HCT116 (cell line): ENCODE measurements at regions not wholly inside any gene's neighbourhood (a gene's known extent, or its start where the extent isn't known, plus 50 kb on each side); places are given as distances from the start of the nearest gene placed in this dataset.

Experiments used
- ATAC-seq: fragments of 200-7000 bp; cut with Tn5 transposase; 2 replicates; pipeline ENCODE4 v1.9.1; 2020; ENCODE audit warnings: mild to moderate bottlenecking, moderate library complexity
- BruUV-seq: library from RNA; stranded (reverse); fragments of 400-500 nt; replicated peaks from 2 replicates; lab custom pipeline; 2021; lab: Mats Ljungman, UMichigan
- CTCF ChIA-PET: fragments of 300-600 bp; sonication (Branson Sonifier 250); formaldehyde crosslinking; loops from one replicate; lab custom pipeline; 2021; ENCODE audit warnings: antibody characterized with exemption; lab: Charles Lee
- POLR2A ChIA-PET: fragments of 300-600, 350-600 bp; sonication (Branson Sonifier 250); formaldehyde crosslinking; loops from one replicate; lab custom pipeline; 2021; ENCODE audit warnings: antibody characterized with exemption; lab: Charles Lee
- RAD21 ChIA-PET, 2 experiments: fragments of 300-600 bp; sonication (Branson Sonifier 250); formaldehyde crosslinking; loops; one replicate each; lab custom pipeline; 2023; ENCODE audit warnings: low total read pairs in 2 of 2; ENCODE audit not compliant: uncharacterized antibody in 2 of 2, unreplicated experiment in 2 of 2, low non-redundant PET in 1 of 2; lab: Charles Lee
- DNase-seq: peaks from one replicate; pipeline ENCODE4 v3.0.0-alpha.2; 2010; ENCODE audit warnings: low read depth, low spot score
- H2AFZ ChIP-seq: fragments of 200-600 bp; shearing (Covaris generic), sonication (generic); 2 replicates; pipeline ENCODE4 v1.6.1; 2017; ENCODE audit warnings: low read depth, mixed run types, mixed read lengths, antibody characterized with exemption, low read length; ENCODE audit not compliant: poor library complexity, severe bottlenecking
- H3K27ac ChIP-seq: 2 replicates; pipeline ENCODE4 v1.5.1; 2012; ENCODE audit warnings: low read depth, low read length
- H3K27me3 ChIP-seq: fragments of 200-600 bp; sonication (generic); 2 replicates; pipeline ENCODE4 v1.6.1; 2016; ENCODE audit warnings: mixed run types, low read length, mixed read lengths; ENCODE audit not compliant: insufficient read depth
- H3K36me3 ChIP-seq, 2 experiments: fragments of 200-500 bp in 1 of 2; fragments of 200-600 bp in 1 of 2; sonication (Bioruptor generic) in 1 of 2; sonication (generic) in 1 of 2; 2 replicates each; pipeline versions ENCODE4 v1.5.1 to v1.6.1; 2014 to 2016; ENCODE audit warnings: low read length in 2 of 2, inconsistent platforms in 1 of 2, mixed read lengths in 1 of 2, mixed run types in 1 of 2; ENCODE audit not compliant: insufficient read depth in 2 of 2, control insufficient read depth in 1 of 2
- H3K4me1 ChIP-seq, 2 experiments: fragments of 200-600 bp in 1 of 2; sonication (generic) in 1 of 2; 2 replicates each; pipeline versions ENCODE4 v1.5.1 to v1.6.1; 2012 to 2017; ENCODE audit warnings: low read length in 2 of 2, inconsistent platforms in 1 of 2, mild to moderate bottlenecking in 1 of 2, mixed read lengths in 1 of 2, mixed run types in 1 of 2, moderate library complexity in 1 of 2; ENCODE audit not compliant: insufficient read depth in 2 of 2, control insufficient read depth in 1 of 2
- H3K4me2 ChIP-seq: fragments of 200-600 bp; sonication (generic); 2 replicates; pipeline ENCODE4 v1.6.1; 2017; ENCODE audit warnings: mixed run types, low read length, mixed read lengths
- H3K4me3 ChIP-seq, 2 experiments: fragments of 200-600 bp in 1 of 2; sonication (generic) in 1 of 2; replicated peaks in 1 of 2; 2 replicates each; pipeline ENCODE4 v1.5.1; 2011 to 2016; ENCODE audit warnings: low read length in 2 of 2, control low read depth in 1 of 2, low read depth in 1 of 2, mild to moderate bottlenecking in 1 of 2, mixed read lengths in 1 of 2, mixed run types in 1 of 2
- H3K79me2 ChIP-seq: fragments of 200-600 bp; sonication (generic); 2 replicates; pipeline ENCODE4 v1.6.1; 2017; ENCODE audit warnings: mild to moderate bottlenecking, mixed run types, low read length, moderate library complexity, mixed read lengths; ENCODE audit not compliant: insufficient read depth
- H3K9ac ChIP-seq: fragments of 200-600 bp; sonication (generic); 2 replicates; pipeline ENCODE4 v1.6.1; 2016; ENCODE audit warnings: low read length, mixed read lengths
- H3K9me2 ChIP-seq: fragments of 200-600 bp; sonication (generic), shearing (Covaris generic); 2 replicates; pipeline ENCODE4 v1.6.1; 2017; ENCODE audit warnings: mixed run types, mild to moderate bottlenecking, moderate library complexity; ENCODE audit not compliant: insufficient read depth
- H3K9me3 ChIP-seq, 2 experiments: fragments of 200-500 bp in 1 of 2; fragments of 200-600 bp in 1 of 2; sonication (Bioruptor generic) in 1 of 2; sonication (generic) in 1 of 2; 2 replicates each; pipeline ENCODE4 v1.6.1; 2014 to 2017; ENCODE audit warnings: low read length in 2 of 2, mixed read lengths in 2 of 2, inconsistent platforms in 1 of 2, low read depth in 1 of 2, mild to moderate bottlenecking in 1 of 2, mixed run types in 1 of 2, moderate library complexity in 1 of 2; ENCODE audit not compliant: control insufficient read depth in 1 of 2, insufficient read depth in 1 of 2
- H4K20me1 ChIP-seq: fragments of 200-600 bp; sonication (generic), shearing (Covaris generic); 2 replicates; pipeline ENCODE4 v1.6.1; 2017; ENCODE audit warnings: mixed run types, mild to moderate bottlenecking, moderate library complexity; ENCODE audit not compliant: insufficient read depth
- ATF3 ChIP-seq: IDR thresholded peaks from 2 replicates; pipeline ENCODE4 v1.6.1; 2012
- CTCF ChIP-seq, 3 experiments: fragments of 200-600 bp in 1 of 3; sonication (generic) in 1 of 3; IDR thresholded peaks in 2 of 3; conservative IDR thresholded peaks in 1 of 3; 2 replicates each; pipeline ENCODE4 v1.5.1; 2012 to 2017; ENCODE audit warnings: low read depth in 2 of 3, low read length in 2 of 3, antibody characterized with exemption in 1 of 3, borderline replicate concordance in 1 of 3, control low read depth in 1 of 3, mild to moderate bottlenecking in 1 of 3, mixed read lengths in 1 of 3, mixed run types in 1 of 3, moderate library complexity in 1 of 3; ENCODE audit not compliant: insufficient read depth in 1 of 3
- EZH2 ChIP-seq: fragments of 200-600 bp; sonication (generic); IDR thresholded peaks from 2 replicates; pipeline ENCODE4 v1.6.1; 2017; ENCODE audit warnings: antibody characterized with exemption, mixed run types
- MAX ChIP-seq: IDR thresholded peaks from 2 replicates; pipeline ENCODE4 v1.6.1; 2012
- POLR2AphosphoS5 ChIP-seq: IDR thresholded peaks from 2 replicates; pipeline ENCODE4 v1.6.1; 2011; ENCODE audit warnings: mild to moderate bottlenecking, low read depth, low read length, moderate library complexity
- SP1 ChIP-seq: IDR thresholded peaks from 2 replicates; pipeline ENCODE4 v1.6.1; 2012; ENCODE audit warnings: low read depth
- SRF ChIP-seq: IDR thresholded peaks from 2 replicates; pipeline ENCODE4 v1.6.1; 2012; ENCODE audit warnings: low read depth
- ZNF274 ChIP-seq: fragments of 200-500 bp; sonication (Bioruptor generic); IDR thresholded peaks from 2 replicates; pipeline ENCODE4 v1.6.1; 2014; ENCODE audit warnings: mild to moderate bottlenecking, low read depth, low read length, inconsistent platforms
- intact Hi-C: fragments of 100-400 bp; cut with micrococcal nuclease; formaldehyde crosslinking; loops from 2 replicates; pipeline ENCODE4 v1.10.0; 2022

- no peak for DNase-seq
- H3K9me2 ChIP-seq = no peaks in the 10 kb centered on the region
- ChIA-PET CTCF (no interaction called here), RAD21 (no interaction called here), POLR2A (no interaction called here)
- no TSS peak for BruUV-seq
- H3K27me3 ChIP-seq = no peaks in the 10 kb centered on the region
- no peaks in the 10 kb centered on the region for H3K79me2 ChIP-seq
- H3K9me3 ChIP-seq = no peaks in the 10 kb centered on the region
- no peak for TF ChIP-seq MAX
- TF ChIP-seq SRF = no peak
- TF ChIP-seq ZNF274 = no peak
- TF ChIP-seq ATF3 = no peak
- no peak for TF ChIP-seq CTCF (IDR thresholded peaks at IDR 0.05 in 2 of 3, conservative IDR thresholded peaks at IDR 0.05 in 1 of 3; ENCODE audit: borderline replicate concordance in 1 of 3, insufficient read depth in 1 of 3, low read depth in 2 of 3, low read length in 2 of 3)
- no peak for TF ChIP-seq SP1
- no peaks in the 10 kb centered on the region for H4K20me1 ChIP-seq
- no peak overlapping the region for H3K4me2 ChIP-seq
- intact Hi-C loops = no loop called here
- no peaks in the 10 kb centered on the region for H3K4me1 ChIP-seq
- H3K9ac ChIP-seq = no peak overlapping the region
- ATAC-seq = no peak
- H3K4me3 ChIP-seq = no peak overlapping the region
- no peaks in the 10 kb centered on the region for H3K36me3 ChIP-seq
- no peak overlapping the region for H2AFZ ChIP-seq
- no peak overlapping the region for H3K27ac ChIP-seq
Observed at GRCh38 chr11:92692826-92693546, 276.5 kb upstream of the MTNR1B start.

- H3K79me2 ChIP-seq = no peaks in the 10 kb centered on the region
- H3K27ac ChIP-seq = no peak overlapping the region
- H3K9me2 ChIP-seq = no peaks in the 10 kb centered on the region
- no TSS peak for BruUV-seq
- ATAC-seq (no peak), DNase-seq (no peak)
- no peak overlapping the region for H3K9ac ChIP-seq
- no peaks in the 10 kb centered on the region for H3K9me3 ChIP-seq
- ChIA-PET POLR2A (no interaction called here), RAD21 (no interaction called here), CTCF (no interaction called here)
- no peaks in the 10 kb centered on the region for H3K4me1 ChIP-seq
- intact Hi-C loops = no loop called here
- no peaks in the 10 kb centered on the region for H3K36me3 ChIP-seq
- no peaks in the 10 kb centered on the region for H3K27me3 ChIP-seq
- H4K20me1 ChIP-seq = no peaks in the 10 kb centered on the region
- TF ChIP-seq EZH2 = no peak
- no peak for TF ChIP-seq POLR2AphosphoS5
- TF ChIP-seq SRF = no peak
- TF ChIP-seq ATF3 = no peak
- no peak overlapping the region for H3K4me3 ChIP-seq
- H3K4me2 ChIP-seq = no peak overlapping the region
- H2AFZ ChIP-seq = no peak overlapping the region
Observed at GRCh38 chr11:92696076-92696475, 273.4 kb upstream of the MTNR1B start.
